KOPT-K1 (cell line): ENCODE measurements at regions not wholly inside any gene's neighbourhood (a gene's known extent, or its start where the extent isn't known, plus 50 kb on each side); places are given as distances from the start of the nearest gene placed in this dataset.
A peak's percentile ranks its signal among the peaks of the same experiment; 100 is the strongest.
"Not testable (repeated sequence)": the region's sequence is repeated elsewhere in the genome, so short reads cannot be mapped to it uniquely, and the experiment has no call there.

Experiments
- H3K27ac ChIP-seq: fragments of 200-600 bp; sonication (generic); 2 replicates; pipeline ENCODE4 v1.5.1; 2016; ENCODE audit warnings: antibody characterized with exemption, mild to moderate bottlenecking, low read depth, low read length; ENCODE audit not compliant: poor library complexity, severe bottlenecking
- H3K36me3 ChIP-seq: fragments of 200-600 bp; sonication (generic); 2 replicates; pipeline ENCODE4 v1.5.1; 2017; ENCODE audit warnings: antibody characterized with exemption, mild to moderate bottlenecking, low read length, moderate library complexity; ENCODE audit not compliant: insufficient read depth
- H3K9me3 ChIP-seq: fragments of 200-600 bp; sonication (generic); 2 replicates; pipeline ENCODE4 v1.5.1; 2017; ENCODE audit warnings: antibody characterized with exemption, low read length, mild to moderate bottlenecking; ENCODE audit not compliant: insufficient read depth, poor library complexity, severe bottlenecking

- H3K27ac ChIP-seq = no peak overlapping the region
Observed at GRCh38 chr6:141486942-141487341, 645.8 kb upstream of the GJE1 start.

GRCh38 chr6:141484711-141485110, 648.0 kb upstream of the GJE1 start:
- no peaks in the 10 kb centered on the region for H3K36me3 ChIP-seq
- H3K9me3 ChIP-seq = peaks cover 21% of the 10 kb centered on the region
- peak overlapping the region; percentile 89 for H3K27ac ChIP-seq

More at GRCh38 chr6:141486942-141487341, 645.8 kb upstream of the GJE1 start:
- Histone ChIP-seq H3K36me3 (no peaks in the 10 kb centered on the region), H3K9me3 (peaks cover 14% of the 10 kb centered on the region)

GRCh38 chr6:141483598-141484061, 649.1 kb upstream of the GJE1 start:
- H3K27ac ChIP-seq = peak overlapping the region; percentile 89
- no peaks in the 10 kb centered on the region for H3K36me3 ChIP-seq
- H3K9me3 ChIP-seq = peaks cover 24% of the 10 kb centered on the region

GRCh38 chr6:141482796-141483597, 649.7 kb upstream of the GJE1 start:
- no peaks in the 10 kb centered on the region for H3K36me3 ChIP-seq
- H3K27ac ChIP-seq = peak overlapping the region; percentile 89
- H3K9me3 ChIP-seq = peaks cover 24% of the 10 kb centered on the region

GRCh38 chr6:141475259-141475658, 657.5 kb upstream of the GJE1 start:
- Histone ChIP-seq H3K36me3 (no peaks in the 10 kb centered on the region), H3K27ac (no peak overlapping the region), H3K9me3 (peaks cover 11% of the 10 kb centered on the region)

GRCh38 chr6:141472162-141472928, 660.4 kb upstream of the GJE1 start:
- Histone ChIP-seq H3K9me3 (peaks cover 3% of the 10 kb centered on the region), H3K36me3 (no peaks in the 10 kb centered on the region), H3K27ac (no peak overlapping the region)

GRCh38 chr6:141470810-141471209, 661.9 kb upstream of the GJE1 start:
- Histone ChIP-seq H3K36me3 (no peaks in the 10 kb centered on the region), H3K27ac (no peak overlapping the region), H3K9me3 (peaks cover 3% of the 10 kb centered on the region)

GRCh38 chr6:141467881-141468280, 664.8 kb upstream of the GJE1 start:
- Histone ChIP-seq H3K36me3 (no peaks in the 10 kb centered on the region), H3K27ac (no peak overlapping the region), H3K9me3 (no peaks in the 10 kb centered on the region)

- Histone ChIP-seq H3K9me3 (peaks cover 4% of the 10 kb centered on the region), H3K36me3 (no peaks in the 10 kb centered on the region), H3K27ac (no peak overlapping the region)
Observed at GRCh38 chr6:141467041-141467440, 665.7 kb upstream of the GJE1 start.

- Histone ChIP-seq H3K9me3 (peaks cover 4% of the 10 kb centered on the region), H3K27ac (no peak overlapping the region), H3K36me3 (no peaks in the 10 kb centered on the region)
Observed at GRCh38 chr6:141464896-141465295, 667.8 kb upstream of the GJE1 start.

GRCh38 chr6:141464490-141464889, 668.2 kb upstream of the GJE1 start:
- Histone ChIP-seq H3K36me3 (no peaks in the 10 kb centered on the region), H3K27ac (no peak overlapping the region), H3K9me3 (peaks cover 4% of the 10 kb centered on the region)

GRCh38 chr6:141463237-141463977, 669.3 kb upstream of the GJE1 start:
- peak overlapping the region; percentile 47 for H3K27ac ChIP-seq

GRCh38 chr6:141460743-141461484, 671.8 kb upstream of the GJE1 start:
- Histone ChIP-seq H3K27ac (no peak overlapping the region), H3K9me3 (peaks cover 4% of the 10 kb centered on the region), H3K36me3 (no peaks in the 10 kb centered on the region)

More at GRCh38 chr6:141463237-141463977, 669.3 kb upstream of the GJE1 start:
- peaks cover 4% of the 10 kb centered on the region for H3K9me3 ChIP-seq
- H3K36me3 ChIP-seq = no peaks in the 10 kb centered on the region

GRCh38 chr6:141460245-141460644, 672.5 kb upstream of the GJE1 start:
- not testable (repeated sequence) for H3K36me3 ChIP-seq, H3K27ac ChIP-seq, H3K9me3 ChIP-seq
